Gastroesophageal sphincter (tissue), 3 donors: ENCODE measurements at regions not wholly inside any gene's neighbourhood (a gene's known extent, or its start where the extent isn't known, plus 50 kb on each side); places are given as distances from the start of the nearest gene placed in this dataset.

Experiments used
- POLR2A ChIP-seq, 2 donors: fragments of 450-650 bp; IDR thresholded peaks; one replicate each; pipeline ENCODE4 v1.6.1; 2017; ENCODE audit warnings: antibody characterized with exemption in 2 of 2, mild to moderate bottlenecking in 2 of 2, moderate library complexity in 1 of 2
- TF ChIP-seq, protein P1 (sequence below), 4 experiments: fragments of 200-600 bp in 2 of 4; fragments of 450-650 bp in 2 of 4; sonication (generic) in 1 of 4; IDR thresholded peaks; one replicate each; pipeline ENCODE4 v1.5.1; 2017 to 2019; ENCODE audit warnings: antibody characterized with exemption in 4 of 4, mild to moderate bottlenecking in 2 of 4, moderate library complexity in 2 of 4

DNA sequence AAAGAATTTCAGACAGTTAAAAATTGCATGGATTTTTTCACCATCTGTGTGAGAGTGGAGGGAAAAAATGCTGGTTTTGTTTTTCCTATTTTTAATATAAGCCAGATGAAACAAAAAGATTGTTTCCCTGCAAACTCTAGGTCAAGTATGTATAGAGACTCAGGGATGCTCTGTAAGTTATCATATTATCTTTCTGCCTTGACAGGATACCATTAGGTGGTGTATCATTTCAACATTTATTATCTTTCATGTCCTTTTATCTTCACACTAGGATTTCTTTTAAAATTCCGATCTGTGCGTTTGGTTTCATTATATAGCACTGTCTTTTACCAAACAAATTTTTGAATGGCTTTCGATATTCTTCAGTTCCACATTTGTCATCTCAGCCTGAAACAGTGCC, 225.3 kb downstream of the EN1 start:
- no peak for TF ChIP-seq POLR2A (IDR thresholded peaks at IDR 0.05)
- TF ChIP-seq, protein P1, sequence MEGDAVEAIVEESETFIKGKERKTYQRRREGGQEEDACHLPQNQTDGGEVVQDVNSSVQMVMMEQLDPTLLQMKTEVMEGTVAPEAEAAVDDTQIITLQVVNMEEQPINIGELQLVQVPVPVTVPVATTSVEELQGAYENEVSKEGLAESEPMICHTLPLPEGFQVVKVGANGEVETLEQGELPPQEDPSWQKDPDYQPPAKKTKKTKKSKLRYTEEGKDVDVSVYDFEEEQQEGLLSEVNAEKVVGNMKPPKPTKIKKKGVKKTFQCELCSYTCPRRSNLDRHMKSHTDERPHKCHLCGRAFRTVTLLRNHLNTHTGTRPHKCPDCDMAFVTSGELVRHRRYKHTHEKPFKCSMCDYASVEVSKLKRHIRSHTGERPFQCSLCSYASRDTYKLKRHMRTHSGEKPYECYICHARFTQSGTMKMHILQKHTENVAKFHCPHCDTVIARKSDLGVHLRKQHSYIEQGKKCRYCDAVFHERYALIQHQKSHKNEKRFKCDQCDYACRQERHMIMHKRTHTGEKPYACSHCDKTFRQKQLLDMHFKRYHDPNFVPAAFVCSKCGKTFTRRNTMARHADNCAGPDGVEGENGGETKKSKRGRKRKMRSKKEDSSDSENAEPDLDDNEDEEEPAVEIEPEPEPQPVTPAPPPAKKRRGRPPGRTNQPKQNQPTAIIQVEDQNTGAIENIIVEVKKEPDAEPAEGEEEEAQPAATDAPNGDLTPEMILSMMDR (IDR thresholded peaks at IDR 0.05), result no peak
